Epithelial cell of esophagus (primary cell): ENCODE measurements at regions not wholly inside any gene's neighbourhood (a gene's known extent, or its start where the extent isn't known, plus 50 kb on each side); places are given as distances from the start of the nearest gene placed in this dataset.

Source experiments
- DNase-seq: peaks from one replicate; pipeline ENCODE4 v3.0.0; 2010; ENCODE audit warnings: low read depth
- H3K4me3 ChIP-seq: 2 replicates; pipeline ENCODE4 v1.5.1; 2011; ENCODE audit warnings: mild to moderate bottlenecking, low read length, control low read depth
- TF ChIP-seq, protein P1 (sequence below): IDR thresholded peaks from 2 replicates; pipeline ENCODE4 v1.5.1; 2011; ENCODE audit warnings: low read depth, mild to moderate bottlenecking, low read length, control low read depth, inconsistent platforms; ENCODE audit not compliant: insufficient read depth; ENCODE audit errors: missing control alignments

DNA sequence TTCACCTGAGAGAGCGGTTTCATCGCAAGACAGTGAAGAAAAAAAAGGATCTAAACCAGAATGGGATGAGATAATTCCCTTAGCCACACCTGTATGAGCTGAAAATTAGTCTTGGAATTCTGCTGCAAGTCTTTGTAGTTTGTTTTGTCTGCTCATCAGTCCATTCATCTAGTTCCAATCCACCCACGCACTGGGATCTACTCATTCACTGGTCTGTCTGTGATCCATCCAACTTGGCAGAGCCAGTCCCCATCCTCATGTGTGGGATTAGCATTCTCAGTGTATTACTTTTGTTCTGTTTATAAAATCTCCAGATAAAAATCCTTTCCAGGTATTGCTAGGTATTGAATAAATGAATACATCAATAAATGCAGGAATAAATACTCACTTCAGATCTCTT lies 266.5 kb upstream of the USP24 start:
- H3K4me3 ChIP-seq = no peak overlapping the region
- TF ChIP-seq, protein P1, sequence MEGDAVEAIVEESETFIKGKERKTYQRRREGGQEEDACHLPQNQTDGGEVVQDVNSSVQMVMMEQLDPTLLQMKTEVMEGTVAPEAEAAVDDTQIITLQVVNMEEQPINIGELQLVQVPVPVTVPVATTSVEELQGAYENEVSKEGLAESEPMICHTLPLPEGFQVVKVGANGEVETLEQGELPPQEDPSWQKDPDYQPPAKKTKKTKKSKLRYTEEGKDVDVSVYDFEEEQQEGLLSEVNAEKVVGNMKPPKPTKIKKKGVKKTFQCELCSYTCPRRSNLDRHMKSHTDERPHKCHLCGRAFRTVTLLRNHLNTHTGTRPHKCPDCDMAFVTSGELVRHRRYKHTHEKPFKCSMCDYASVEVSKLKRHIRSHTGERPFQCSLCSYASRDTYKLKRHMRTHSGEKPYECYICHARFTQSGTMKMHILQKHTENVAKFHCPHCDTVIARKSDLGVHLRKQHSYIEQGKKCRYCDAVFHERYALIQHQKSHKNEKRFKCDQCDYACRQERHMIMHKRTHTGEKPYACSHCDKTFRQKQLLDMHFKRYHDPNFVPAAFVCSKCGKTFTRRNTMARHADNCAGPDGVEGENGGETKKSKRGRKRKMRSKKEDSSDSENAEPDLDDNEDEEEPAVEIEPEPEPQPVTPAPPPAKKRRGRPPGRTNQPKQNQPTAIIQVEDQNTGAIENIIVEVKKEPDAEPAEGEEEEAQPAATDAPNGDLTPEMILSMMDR = no peak
- peak; percentile 54 for DNase-seq

DNA sequence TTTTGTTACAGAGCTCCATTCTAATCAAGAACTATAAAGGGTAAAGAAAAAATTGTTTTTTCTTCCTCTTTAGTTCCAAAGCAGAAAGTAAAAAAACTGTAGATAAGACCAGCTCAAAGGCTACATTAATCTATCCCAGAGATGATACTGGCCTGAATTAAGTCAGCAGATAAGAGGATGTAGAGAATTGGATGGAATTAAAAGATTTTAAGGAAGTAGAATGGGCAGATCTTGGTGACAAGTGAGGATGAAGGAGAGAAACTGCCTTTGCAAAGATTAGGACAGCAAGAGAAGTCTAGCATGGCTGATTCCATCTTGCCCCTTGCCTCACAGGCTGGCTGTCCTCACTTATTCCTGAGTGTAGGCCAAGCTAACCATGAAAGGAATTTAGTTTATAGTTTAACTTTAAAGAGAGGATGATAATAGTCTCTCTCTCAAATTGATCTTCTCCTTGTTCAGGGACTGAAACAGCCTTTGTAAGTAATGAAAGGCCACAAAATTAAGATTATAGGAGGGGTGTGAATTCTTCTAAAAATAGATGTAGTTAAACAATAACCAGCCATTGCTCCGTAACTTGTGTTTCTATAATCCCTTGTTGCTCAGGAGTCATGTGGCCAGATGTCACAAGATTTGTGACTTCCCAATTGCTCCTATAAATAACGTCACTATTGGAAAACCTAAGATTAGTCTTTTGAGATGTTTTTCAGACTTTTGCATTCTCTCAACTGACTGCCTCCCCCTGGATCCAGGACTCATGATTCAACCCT lies 265.0 kb upstream of the USP24 start:
- TF ChIP-seq, protein P1 = no peak
- no peak for DNase-seq
- no peak overlapping the region for H3K4me3 ChIP-seq

DNA sequence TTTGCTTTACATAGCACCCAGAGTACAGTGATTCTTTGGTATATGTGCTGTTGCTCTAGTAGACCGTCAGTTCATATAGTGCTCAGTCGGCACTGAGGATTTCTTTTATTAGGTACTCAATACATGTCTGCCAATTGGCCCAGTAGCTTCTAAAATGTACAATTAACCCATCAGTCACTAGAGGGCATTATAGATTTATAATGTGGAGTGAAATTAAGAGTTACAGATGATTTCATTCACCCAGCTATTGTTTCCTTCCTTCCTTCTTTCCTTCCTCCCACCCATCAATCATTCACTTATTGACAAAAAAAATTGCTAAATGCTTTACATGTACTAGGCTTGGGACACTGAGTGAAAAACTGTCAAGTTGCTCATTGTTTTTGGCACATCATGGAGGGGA lies 263.6 kb upstream of the USP24 start:
- H3K4me3 ChIP-seq = no peak overlapping the region
- peak; percentile 45 for DNase-seq
- TF ChIP-seq, protein P1 = peak; percentile 42

DNA sequence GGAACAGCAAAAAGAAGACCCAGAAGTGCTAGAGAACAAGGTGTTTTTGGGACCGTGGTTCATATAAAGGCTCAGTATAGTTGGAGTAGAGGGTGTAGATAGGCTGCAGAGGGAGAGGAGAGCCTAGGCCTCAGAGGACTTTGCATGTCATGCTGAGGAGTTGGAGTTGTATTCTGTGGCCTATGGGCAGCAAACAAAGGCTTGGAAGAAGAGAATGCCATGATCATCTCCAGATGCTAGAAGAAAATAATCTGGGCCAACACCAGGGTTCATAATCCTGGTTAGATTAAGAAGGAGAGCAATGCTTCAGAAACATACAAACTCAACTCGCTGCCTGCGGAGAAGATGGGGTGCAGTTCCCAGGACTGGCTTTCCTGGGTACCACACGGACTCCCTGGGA lies 262.8 kb upstream of the USP24 start:
- no peak overlapping the region for H3K4me3 ChIP-seq
- DNase-seq = no peak
- TF ChIP-seq, protein P1 = no peak

DNA sequence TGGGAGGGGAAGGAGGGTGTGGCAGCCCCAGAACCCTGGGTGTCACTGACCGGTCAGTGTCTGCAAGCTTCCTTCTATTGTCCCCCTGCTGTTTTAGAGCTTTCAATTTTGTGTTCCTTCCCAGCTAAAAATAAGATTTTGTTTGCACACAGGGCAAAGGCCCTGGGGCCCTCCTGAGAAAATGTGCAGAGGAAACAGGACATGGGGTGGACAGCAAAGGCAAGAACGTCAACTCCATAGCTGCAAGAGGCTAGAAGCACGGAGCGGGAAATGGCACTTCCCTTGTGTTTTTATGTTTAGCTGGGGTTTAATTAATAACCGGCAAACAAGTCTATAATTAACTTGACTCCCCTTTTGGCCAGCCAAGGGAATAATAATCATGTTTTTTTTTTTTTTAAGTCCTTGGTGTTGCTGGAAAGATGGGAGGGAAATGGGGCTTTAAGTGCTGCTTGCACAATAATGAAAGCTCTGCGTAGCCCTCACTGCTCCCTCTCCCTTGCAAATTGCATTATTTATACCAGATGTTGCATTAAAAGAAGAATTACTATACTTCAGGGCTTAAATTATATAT lies 261.4 kb upstream of the USP24 start:
- TF ChIP-seq, protein P1 = no peak
- H3K4me3 ChIP-seq = no peak overlapping the region
- no peak for DNase-seq

DNA sequence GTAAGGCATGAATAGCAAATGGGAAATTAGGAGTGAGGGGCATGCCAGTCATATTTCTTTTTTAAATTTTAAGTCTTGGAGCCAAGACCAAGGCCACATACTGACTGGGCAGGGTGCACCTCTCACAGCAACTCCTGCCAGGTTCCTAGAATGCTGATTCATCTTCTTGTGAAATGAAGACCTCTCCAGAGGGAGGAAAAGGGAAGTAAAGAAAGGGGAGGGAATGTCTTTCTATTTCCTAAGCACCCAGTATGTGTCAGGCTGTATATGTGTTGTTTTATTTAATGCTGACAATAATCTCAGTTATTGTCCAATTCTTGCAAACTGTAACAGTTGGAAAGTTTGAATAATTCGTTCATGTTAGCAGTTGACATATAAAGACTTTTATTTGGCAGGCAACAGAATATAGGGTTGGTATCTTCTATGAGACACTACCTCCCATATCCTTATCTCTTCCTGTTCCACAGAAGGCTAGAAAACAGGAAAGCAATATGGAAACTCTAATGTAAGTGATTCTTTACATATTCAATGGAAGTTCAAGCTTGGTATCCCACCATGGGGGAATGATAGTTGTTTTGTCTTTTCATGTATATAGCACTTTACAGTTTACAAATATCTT lies 259.1 kb upstream of the USP24 start:
- TF ChIP-seq, protein P1 = no peak
- DNase-seq = peak; percentile 76
- H3K4me3 ChIP-seq = no peak overlapping the region
